Neutrophil (primary cell): ENCODE measurements at regions not wholly inside any gene's neighbourhood (a gene's known extent, or its start where the extent isn't known, plus 50 kb on each side); places are given as distances from the start of the nearest gene placed in this dataset.

Source experiments
- H3K27ac ChIP-seq: fragments of 200-600 bp; sonication (generic); 2 replicates; pipeline ENCODE4 v1.5.1; 2016; ENCODE audit warnings: mild to moderate bottlenecking, moderate library complexity
- H3K27me3 ChIP-seq: fragments of 200-600 bp; sonication (generic); 2 replicates; pipeline ENCODE4 v1.6.0; 2016; ENCODE audit warnings: mild to moderate bottlenecking
- H3K36me3 ChIP-seq: fragments of 200-600 bp; sonication (generic); 2 replicates; pipeline ENCODE4 v1.5.1; 2017
- H3K4me1 ChIP-seq, 2 experiments: fragments of 200-600 bp in 1 of 2; sonication (generic) in 1 of 2; 1 replicate in 1 of 2; 2 replicates in 1 of 2; pipeline versions ENCODE4 v1.5.1 to v1.6.1; 2013 to 2016; ENCODE audit warnings: low read depth in 1 of 2, low read length in 1 of 2, mild to moderate bottlenecking in 1 of 2, moderate library complexity in 1 of 2; ENCODE audit not compliant: control insufficient read depth in 1 of 2, insufficient read depth in 1 of 2
- H3K4me3 ChIP-seq, 2 experiments: fragments of 200-600 bp in 1 of 2; sonication (generic) in 1 of 2; 1 replicate in 1 of 2; 2 replicates in 1 of 2; pipeline ENCODE4 v1.5.1; 2013 to 2016; ENCODE audit warnings: low read depth in 1 of 2, low read length in 1 of 2, mild to moderate bottlenecking in 1 of 2, moderate library complexity in 1 of 2
- H3K9me3 ChIP-seq: fragments of 200-600 bp; sonication (generic); 2 replicates; pipeline ENCODE4 v1.5.1; 2016
- TF ChIP-seq, protein P1 (sequence below): fragments of 200-600 bp; sonication (generic); IDR thresholded peaks from 2 replicates; pipeline ENCODE4 v1.5.1; 2016; ENCODE audit warnings: antibody characterized with exemption

- TF ChIP-seq, protein P1, sequence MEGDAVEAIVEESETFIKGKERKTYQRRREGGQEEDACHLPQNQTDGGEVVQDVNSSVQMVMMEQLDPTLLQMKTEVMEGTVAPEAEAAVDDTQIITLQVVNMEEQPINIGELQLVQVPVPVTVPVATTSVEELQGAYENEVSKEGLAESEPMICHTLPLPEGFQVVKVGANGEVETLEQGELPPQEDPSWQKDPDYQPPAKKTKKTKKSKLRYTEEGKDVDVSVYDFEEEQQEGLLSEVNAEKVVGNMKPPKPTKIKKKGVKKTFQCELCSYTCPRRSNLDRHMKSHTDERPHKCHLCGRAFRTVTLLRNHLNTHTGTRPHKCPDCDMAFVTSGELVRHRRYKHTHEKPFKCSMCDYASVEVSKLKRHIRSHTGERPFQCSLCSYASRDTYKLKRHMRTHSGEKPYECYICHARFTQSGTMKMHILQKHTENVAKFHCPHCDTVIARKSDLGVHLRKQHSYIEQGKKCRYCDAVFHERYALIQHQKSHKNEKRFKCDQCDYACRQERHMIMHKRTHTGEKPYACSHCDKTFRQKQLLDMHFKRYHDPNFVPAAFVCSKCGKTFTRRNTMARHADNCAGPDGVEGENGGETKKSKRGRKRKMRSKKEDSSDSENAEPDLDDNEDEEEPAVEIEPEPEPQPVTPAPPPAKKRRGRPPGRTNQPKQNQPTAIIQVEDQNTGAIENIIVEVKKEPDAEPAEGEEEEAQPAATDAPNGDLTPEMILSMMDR = no peak
- no peak overlapping the region for H3K4me3 ChIP-seq
- H3K9me3 ChIP-seq = no peaks in the 10 kb centered on the region
- H3K4me1 ChIP-seq = peaks cover 0 to 8% of the 10 kb centered on the region in 2 experiments
- no peaks in the 10 kb centered on the region for H3K36me3 ChIP-seq
- no peak overlapping the region for H3K27ac ChIP-seq
- H3K27me3 ChIP-seq = no peaks in the 10 kb centered on the region
Measured at GRCh38 chr3:194937882-194938321, 252.2 kb downstream of the FAM43A start.

DNA sequence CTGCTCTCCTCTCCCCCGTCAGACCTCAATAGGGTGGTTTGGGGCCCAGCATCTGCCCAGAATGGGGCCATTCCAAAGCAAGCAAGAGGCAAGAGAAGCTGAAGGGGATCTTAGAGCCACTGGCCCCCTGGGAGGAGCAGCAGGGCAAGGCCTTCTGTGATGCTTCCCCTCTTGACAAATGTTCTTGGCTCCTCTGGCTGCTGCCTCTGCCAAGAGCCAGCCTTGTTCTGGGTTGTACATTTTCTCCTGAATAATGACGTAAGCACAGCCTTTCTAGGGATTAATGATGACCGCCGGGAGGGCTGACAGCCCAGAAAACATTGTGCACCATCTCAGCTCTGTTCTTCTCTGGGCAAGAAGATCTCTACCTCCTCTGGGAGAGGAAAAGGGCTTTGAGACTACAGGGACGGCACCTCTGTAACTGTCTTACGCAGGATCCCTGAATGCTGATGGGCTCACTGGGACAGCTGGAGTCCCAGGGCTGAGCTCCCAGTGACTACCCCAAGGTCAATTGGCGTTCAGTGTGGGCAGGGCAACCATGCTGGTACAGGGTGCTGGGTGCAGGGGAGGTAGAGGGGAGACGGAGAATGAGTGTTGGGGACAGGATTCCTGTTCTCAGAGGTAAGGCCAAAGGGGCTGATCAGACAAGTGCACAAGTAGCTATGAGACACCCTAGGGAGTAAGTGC lies 253.3 kb downstream of the FAM43A start:
- Histone ChIP-seq H3K36me3 (no peaks in the 10 kb centered on the region), H3K4me1 (peaks cover 0 to 12% of the 10 kb centered on the region in 2 experiments), H3K9me3 (no peaks in the 10 kb centered on the region), H3K4me3 (no peak overlapping the region), H3K27ac (no peak overlapping the region), H3K27me3 (no peaks in the 10 kb centered on the region)
- TF ChIP-seq, protein P1 = no peak

GRCh38 chr3:194939532-194939909 lies 253.8 kb downstream of the FAM43A start:
- TF ChIP-seq, protein P1 = no peak

DNA sequence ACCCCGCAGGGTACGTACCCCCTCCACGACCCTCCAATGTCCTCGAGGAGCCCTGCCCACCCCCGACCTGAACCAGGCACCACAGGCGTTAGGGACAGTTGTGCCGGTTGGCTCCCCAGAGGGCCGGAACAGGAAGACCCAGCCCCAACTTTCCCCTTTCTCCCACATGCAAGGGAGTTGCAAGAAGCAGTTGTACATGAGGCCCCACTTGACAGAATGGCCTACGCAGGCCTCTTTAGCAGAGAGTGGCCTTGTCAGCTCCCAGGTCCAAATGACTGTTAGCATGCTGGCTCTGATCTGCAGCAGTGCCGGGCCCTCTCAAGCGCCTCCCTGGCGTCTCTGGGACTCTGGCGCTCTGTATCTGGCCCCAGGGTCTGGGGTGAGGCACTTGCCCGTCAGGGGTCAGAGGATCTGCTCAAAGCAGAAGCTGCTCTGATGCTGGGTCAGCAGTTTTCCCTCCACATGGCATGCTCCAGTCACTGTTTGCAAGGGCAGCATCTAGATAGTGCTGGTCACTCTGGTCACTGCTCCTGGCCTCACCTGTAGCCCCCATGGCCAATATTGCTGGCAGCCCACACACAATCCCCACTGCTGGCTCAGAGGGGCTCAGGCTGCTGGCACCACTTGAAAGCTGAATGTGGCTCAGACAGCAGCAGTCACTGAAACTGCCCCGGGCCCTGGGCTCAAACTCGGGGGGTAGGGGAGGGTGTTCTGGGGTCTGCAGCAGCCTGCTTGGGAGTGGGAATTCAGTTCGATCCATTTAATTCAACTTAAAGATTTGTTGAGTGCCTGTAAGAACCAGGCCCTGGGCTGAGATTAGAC lies 254.5 kb downstream of the FAM43A start:
- Histone ChIP-seq H3K4me1 (peaks cover 0 to 12% of the 10 kb centered on the region in 2 experiments), H3K4me3 (no peak overlapping the region), H3K36me3 (no peaks in the 10 kb centered on the region), H3K9me3 (no peaks in the 10 kb centered on the region), H3K27me3 (no peaks in the 10 kb centered on the region), H3K27ac (no peak overlapping the region)
- TF ChIP-seq, protein P1 = no peak

More at GRCh38 chr3:194939532-194939909, 253.8 kb downstream of the FAM43A start:
- no peaks in the 10 kb centered on the region for H3K36me3 ChIP-seq
- no peaks in the 10 kb centered on the region for H3K9me3 ChIP-seq
- no peak overlapping the region for H3K27ac ChIP-seq
- H3K4me1 ChIP-seq = peaks cover 0 to 12% of the 10 kb centered on the region in 2 experiments
- H3K27me3 ChIP-seq = no peaks in the 10 kb centered on the region
- no peak overlapping the region for H3K4me3 ChIP-seq

- Histone ChIP-seq H3K9me3 (no peaks in the 10 kb centered on the region), H3K4me1 (peaks cover 0 to 12% of the 10 kb centered on the region in 2 experiments), H3K36me3 (no peaks in the 10 kb centered on the region), H3K27me3 (no peaks in the 10 kb centered on the region), H3K4me3 (no peak overlapping the region), H3K27ac (no peak overlapping the region)
- TF ChIP-seq, protein P1 = no peak
Measured at GRCh38 chr3:194941360-194941955, 255.8 kb downstream of the FAM43A start.
